Body of pancreas (tissue), 4 donors: ENCODE measurements at regions not wholly inside any gene's neighbourhood (a gene's known extent, or its start where the extent isn't known, plus 50 kb on each side); places are given as distances from the start of the nearest gene placed in this dataset.

Source experiments
- CTCF ChIP-seq, 7 experiments: fragments of 450-650 bp in 4 of 7; fragments of 200-600 bp in 3 of 7; sonication (generic) in 3 of 7; IDR thresholded peaks; one replicate each; pipeline ENCODE4 v1.5.1; 2016 to 2019; ENCODE audit warnings: antibody characterized with exemption in 7 of 7
- POLR2A ChIP-seq, 3 donors: fragments of 450-650 bp; IDR thresholded peaks; one replicate each; pipeline ENCODE4 v1.6.1; 2016; ENCODE audit warnings: antibody characterized with exemption in 3 of 3, mild to moderate bottlenecking in 2 of 3

- no peak for TF ChIP-seq CTCF (IDR thresholded peaks at IDR 0.05)
- no peak for TF ChIP-seq POLR2A (IDR thresholded peaks at IDR 0.05)
These were observed 122.5 kb downstream of the DAD1 start for GRCh38 chr14:22466491-22466890.
